H9 (cell line): ENCODE measurements at regions not wholly inside any gene's neighbourhood (a gene's known extent, or its start where the extent isn't known, plus 50 kb on each side); places are given as distances from the start of the nearest gene placed in this dataset.

Experiments used
- DNase-seq: peaks from one replicate; pipeline ENCODE4 v3.0.0-alpha.2; 2017
- H2AFZ ChIP-seq: one replicate; pipeline ENCODE4 v1.6.1; 2013; ENCODE audit warnings: mild to moderate bottlenecking, low read length, control low read depth, moderate library complexity
- H2AK5ac ChIP-seq: 2 replicates; pipeline ENCODE4 v1.6.1; 2013; ENCODE audit warnings: low read length, control low read depth, mixed read lengths; ENCODE audit not compliant: insufficient read length
- H2BK120ac ChIP-seq: one replicate; pipeline ENCODE4 v1.6.1; 2013; ENCODE audit warnings: low read depth, mild to moderate bottlenecking, low read length, control low read depth, inconsistent platforms; ENCODE audit not compliant: poor library complexity, severe bottlenecking
- H2BK12ac ChIP-seq: 2 replicates; pipeline ENCODE4 v1.6.1; 2013; ENCODE audit warnings: low read length, control low read depth, mixed read lengths, low read depth; ENCODE audit not compliant: insufficient read length
- H2BK15ac ChIP-seq: 2 replicates; pipeline ENCODE4 v1.6.1; 2013; ENCODE audit warnings: low read depth, low read length, control low read depth
- H2BK20ac ChIP-seq: one replicate; pipeline ENCODE4 v1.6.1; 2013; ENCODE audit warnings: low read depth, mild to moderate bottlenecking, low read length, control low read depth, inconsistent platforms; ENCODE audit not compliant: poor library complexity, severe bottlenecking
- H2BK5ac ChIP-seq: 2 replicates; pipeline ENCODE4 v1.6.1; 2013; ENCODE audit warnings: low read length, control low read depth, mixed read lengths; ENCODE audit not compliant: insufficient read length
- H3K14ac ChIP-seq: 2 replicates; pipeline ENCODE4 v1.6.1; 2013; ENCODE audit warnings: low read length, control low read depth; ENCODE audit not compliant: insufficient read depth
- H3K18ac ChIP-seq: 2 replicates; pipeline ENCODE4 v1.6.1; 2013; ENCODE audit warnings: low read depth, mild to moderate bottlenecking, mixed read lengths, low read length, control low read depth; ENCODE audit not compliant: insufficient read length
- H3K23ac ChIP-seq: 2 replicates; pipeline ENCODE4 v1.6.1; 2013; ENCODE audit warnings: low read length, control low read depth, mixed read lengths, low read depth; ENCODE audit not compliant: insufficient read length
- H3K23me2 ChIP-seq: 2 replicates; pipeline ENCODE4 v1.6.1; 2013; ENCODE audit warnings: low read depth, mild to moderate bottlenecking, mixed read lengths, low read length, control low read depth; ENCODE audit not compliant: insufficient read length, poor library complexity, severe bottlenecking
- H3K27ac ChIP-seq: 2 replicates; pipeline ENCODE4 v1.5.1; 2013; ENCODE audit warnings: low read length, control low read depth, mixed read lengths, low read depth; ENCODE audit not compliant: insufficient read length
- H3K27me3 ChIP-seq: 2 replicates; pipeline ENCODE4 v1.6.1; 2013; ENCODE audit warnings: low read length, control low read depth, inconsistent platforms; ENCODE audit not compliant: insufficient read depth
- H3K4ac ChIP-seq: 2 replicates; pipeline ENCODE4 v1.6.1; 2013; ENCODE audit warnings: low read depth, mild to moderate bottlenecking, control low read depth, inconsistent platforms, low read length, moderate library complexity
- H3K4me1 ChIP-seq: 2 replicates; pipeline ENCODE4 v1.6.1; 2013; ENCODE audit warnings: low read length, control low read depth, inconsistent platforms; ENCODE audit not compliant: insufficient read depth
- H3K4me2 ChIP-seq: 2 replicates; pipeline ENCODE4 v1.6.1; 2013; ENCODE audit warnings: low read length, control low read depth, mixed read lengths; ENCODE audit not compliant: insufficient read length, insufficient read depth
- H3K56ac ChIP-seq: 2 replicates; pipeline ENCODE4 v1.6.1; 2013; ENCODE audit warnings: low read depth, mild to moderate bottlenecking, mixed read lengths, low read length, control low read depth; ENCODE audit not compliant: insufficient read length
- H3K79me1 ChIP-seq: 2 replicates; pipeline ENCODE4 v1.6.1; 2013; ENCODE audit warnings: low read depth, mild to moderate bottlenecking, moderate library complexity, low read length, control low read depth, inconsistent platforms; ENCODE audit not compliant: insufficient read depth, poor library complexity, severe bottlenecking
- H3K79me2 ChIP-seq: 2 replicates; pipeline ENCODE4 v1.6.1; 2013; ENCODE audit warnings: low read length, control low read depth, inconsistent platforms; ENCODE audit not compliant: insufficient read depth
- H3K9ac ChIP-seq: 2 replicates; pipeline ENCODE4 v1.6.1; 2013; ENCODE audit warnings: low read length, control low read depth, mixed read lengths; ENCODE audit not compliant: insufficient read length; ENCODE audit errors: extremely low read depth
- H3K9me3 ChIP-seq: one replicate; pipeline ENCODE4 v1.6.1; 2013; ENCODE audit warnings: low read depth, low read length, inconsistent platforms; ENCODE audit not compliant: control insufficient read depth
- H3T11ph ChIP-seq: one replicate; pipeline ENCODE4 v1.6.1; 2013; ENCODE audit warnings: mild to moderate bottlenecking, low read length, control low read depth, inconsistent platforms
- H4K20me1 ChIP-seq: one replicate; pipeline ENCODE4 v1.6.1; 2013; ENCODE audit not compliant: control insufficient read depth, insufficient read length, insufficient read depth
- H4K5ac ChIP-seq: 2 replicates; pipeline ENCODE4 v1.6.1; 2013; ENCODE audit warnings: low read depth, mild to moderate bottlenecking, mixed read lengths, low read length, control low read depth; ENCODE audit not compliant: insufficient read length
- H4K8ac ChIP-seq: replicated peaks from 2 replicates; pipeline ENCODE4 v1.6.1; 2013; ENCODE audit warnings: low read length, control low read depth, mixed read lengths, low read depth; ENCODE audit not compliant: insufficient read length
- H4K91ac ChIP-seq: 2 replicates; pipeline ENCODE4 v1.6.1; 2013; ENCODE audit warnings: low read depth, mild to moderate bottlenecking, moderate library complexity, mixed read lengths, low read length, control low read depth; ENCODE audit not compliant: insufficient read length
- H3K27ac Mint-ChIP-seq, 3 experiments: 2 replicates in 2 of 3; 3 replicates in 1 of 3; pipeline ENCODE4 v1.8.0; 2020 to 2021; ENCODE audit warnings: mixed read lengths in 3 of 3, mild to moderate bottlenecking in 1 of 3, moderate library complexity in 1 of 3
- H3K27me3 Mint-ChIP-seq: 2 replicates; pipeline ENCODE4 v1.8.0; 2021; ENCODE audit warnings: low read depth, mild to moderate bottlenecking, moderate library complexity, mixed read lengths
- H3K36me3 Mint-ChIP-seq, 3 experiments: 2 replicates in 2 of 3; 3 replicates in 1 of 3; pipeline ENCODE4 v1.8.0; 2020 to 2021; ENCODE audit warnings: low read depth in 3 of 3, mixed read lengths in 3 of 3; ENCODE audit not compliant: insufficient read depth in 1 of 3
- H3K4me1 Mint-ChIP-seq, 2 experiments: 2 replicates each; pipeline ENCODE4 v1.8.0; 2020; ENCODE audit warnings: mixed read lengths in 2 of 2
- H3K4me3 Mint-ChIP-seq, 2 experiments: 2 replicates in 1 of 2; 3 replicates in 1 of 2; pipeline ENCODE4 v1.8.0; 2020 to 2021; ENCODE audit warnings: mild to moderate bottlenecking in 2 of 2, mixed read lengths in 2 of 2, moderate library complexity in 1 of 2
- H3K9me3 Mint-ChIP-seq, 2 experiments: 2 replicates in 1 of 2; 3 replicates in 1 of 2; pipeline ENCODE4 v1.8.0; 2020; ENCODE audit warnings: mild to moderate bottlenecking in 2 of 2, mixed read lengths in 2 of 2, moderate library complexity in 1 of 2
- WGBS: extraction: QIAGEN DNeasy Blood & Tissue Kit; methylation state at CpG from one replicate; pipeline ENCODE4 v1.1.7; 2013; ENCODE audit warnings: missing lambda C conversion rate, low lambda C conversion rate, mixed read lengths; ENCODE audit not compliant: insufficient read length; ENCODE audit errors: extremely low coverage; 5-methylcytosine and 5-hydroxymethylcytosine counted together
- TF ChIP-seq, protein P1 (sequence below): fragments of 200-600 bp; sonication (generic); conservative IDR thresholded peaks from 3 replicates; pipeline ENCODE4 v1.8.0; 2021; ENCODE audit warnings: antibody characterized with exemption, mild to moderate bottlenecking

DNA sequence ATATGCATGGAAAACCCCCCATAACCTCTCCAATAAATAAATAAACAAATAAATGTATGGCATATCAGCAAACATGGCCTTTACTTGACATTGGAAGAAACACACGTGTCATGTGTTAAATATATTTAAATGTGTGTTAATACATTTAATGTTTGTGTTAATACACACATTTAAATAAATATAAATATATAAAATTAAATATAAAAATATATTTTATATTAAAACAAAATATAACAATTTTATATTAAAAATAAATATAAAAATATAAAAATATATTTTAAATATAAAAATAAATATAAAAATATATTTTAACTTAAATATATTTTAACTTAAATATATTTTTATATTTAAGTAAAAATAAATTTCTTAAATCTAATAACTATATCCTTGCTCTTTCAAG, 187.6 kb upstream of the CXXC4 start:
- no peak overlapping the region for H3K9ac ChIP-seq
- no CpG with 5 or more reads among the region's 1 CpG for WGBS
- no peak overlapping the region for H3K27ac ChIP-seq
- no peak overlapping the region for H2BK15ac ChIP-seq
- H3K36me3 Mint-ChIP-seq: peaks cover 0 to 7% (median 2%) of the 10 kb centered on the region in 3 experiments; a peak in 2 of 7 replicates
- H3K27me3 ChIP-seq: no peaks in the 10 kb centered on the region
- H4K8ac ChIP-seq: no peak overlapping the region
- H4K5ac ChIP-seq: no peak overlapping the region
- H3K79me2 ChIP-seq: no peaks in the 10 kb centered on the region
- H4K20me1 ChIP-seq: no peaks in the 10 kb centered on the region
- H3K4me1 Mint-ChIP-seq: no peaks in the 10 kb centered on the region
- H3K79me1 ChIP-seq: no peaks in the 10 kb centered on the region
- H3K4me3 Mint-ChIP-seq: no peak overlapping the region
- H3K4me2 ChIP-seq: no peak overlapping the region
- H3K27ac Mint-ChIP-seq: no peak overlapping the region
- DNase-seq: no peak
- no peaks in the 10 kb centered on the region for H3K23me2 ChIP-seq
- no peak overlapping the region for H2AFZ ChIP-seq
- no peak overlapping the region for H3K56ac ChIP-seq
- H2BK5ac ChIP-seq: no peak overlapping the region
- H3K4ac ChIP-seq: no peak overlapping the region
- H2AK5ac ChIP-seq: no peak overlapping the region
- no peaks in the 10 kb centered on the region for H3K27me3 Mint-ChIP-seq
- H3K4me1 ChIP-seq: no peaks in the 10 kb centered on the region
- H2BK12ac ChIP-seq: no peak overlapping the region
- H3T11ph ChIP-seq: no peak overlapping the region
- H2BK120ac ChIP-seq: no peak overlapping the region
- no peak overlapping the region for H3K18ac ChIP-seq
- peaks cover 6 to 10% of the 10 kb centered on the region in 2 experiments; a peak in 4 of 5 replicates for H3K9me3 Mint-ChIP-seq
- no peaks in the 10 kb centered on the region for H3K9me3 ChIP-seq
- no peak overlapping the region for H3K23ac ChIP-seq
- H3K14ac ChIP-seq: no peak overlapping the region
- TF ChIP-seq, protein P1, sequence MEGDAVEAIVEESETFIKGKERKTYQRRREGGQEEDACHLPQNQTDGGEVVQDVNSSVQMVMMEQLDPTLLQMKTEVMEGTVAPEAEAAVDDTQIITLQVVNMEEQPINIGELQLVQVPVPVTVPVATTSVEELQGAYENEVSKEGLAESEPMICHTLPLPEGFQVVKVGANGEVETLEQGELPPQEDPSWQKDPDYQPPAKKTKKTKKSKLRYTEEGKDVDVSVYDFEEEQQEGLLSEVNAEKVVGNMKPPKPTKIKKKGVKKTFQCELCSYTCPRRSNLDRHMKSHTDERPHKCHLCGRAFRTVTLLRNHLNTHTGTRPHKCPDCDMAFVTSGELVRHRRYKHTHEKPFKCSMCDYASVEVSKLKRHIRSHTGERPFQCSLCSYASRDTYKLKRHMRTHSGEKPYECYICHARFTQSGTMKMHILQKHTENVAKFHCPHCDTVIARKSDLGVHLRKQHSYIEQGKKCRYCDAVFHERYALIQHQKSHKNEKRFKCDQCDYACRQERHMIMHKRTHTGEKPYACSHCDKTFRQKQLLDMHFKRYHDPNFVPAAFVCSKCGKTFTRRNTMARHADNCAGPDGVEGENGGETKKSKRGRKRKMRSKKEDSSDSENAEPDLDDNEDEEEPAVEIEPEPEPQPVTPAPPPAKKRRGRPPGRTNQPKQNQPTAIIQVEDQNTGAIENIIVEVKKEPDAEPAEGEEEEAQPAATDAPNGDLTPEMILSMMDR: no peak
- H4K91ac ChIP-seq: no peak overlapping the region
- H2BK20ac ChIP-seq: no peak overlapping the region
